ENCODE measurements at regions not wholly inside any gene's neighbourhood (a gene's known extent, or its start where the extent isn't known, plus 50 kb on each side); places are given as distances from the start of the nearest gene placed in this dataset.

DNA sequence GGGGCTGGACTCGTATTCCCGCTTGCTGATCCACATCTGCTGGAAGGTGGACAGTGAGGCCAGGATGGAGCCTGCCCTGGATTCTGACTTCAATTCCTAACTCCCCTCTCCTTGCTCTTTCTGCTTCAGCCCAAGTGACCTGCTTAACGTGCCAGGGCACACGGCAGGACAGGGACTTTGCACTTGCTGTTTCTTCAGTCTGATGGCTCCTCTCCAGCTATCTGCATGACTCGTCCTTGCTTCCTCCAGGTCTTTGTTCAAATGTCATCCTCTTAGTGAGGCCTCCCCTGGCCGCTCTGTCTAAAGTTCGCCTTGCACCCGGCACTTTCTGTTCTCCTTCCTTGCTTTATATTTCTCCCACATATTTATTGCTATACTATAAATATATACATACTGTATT is 357.6 kb downstream of the MTX2 start:
- TF ChIP-seq, protein P1, sequence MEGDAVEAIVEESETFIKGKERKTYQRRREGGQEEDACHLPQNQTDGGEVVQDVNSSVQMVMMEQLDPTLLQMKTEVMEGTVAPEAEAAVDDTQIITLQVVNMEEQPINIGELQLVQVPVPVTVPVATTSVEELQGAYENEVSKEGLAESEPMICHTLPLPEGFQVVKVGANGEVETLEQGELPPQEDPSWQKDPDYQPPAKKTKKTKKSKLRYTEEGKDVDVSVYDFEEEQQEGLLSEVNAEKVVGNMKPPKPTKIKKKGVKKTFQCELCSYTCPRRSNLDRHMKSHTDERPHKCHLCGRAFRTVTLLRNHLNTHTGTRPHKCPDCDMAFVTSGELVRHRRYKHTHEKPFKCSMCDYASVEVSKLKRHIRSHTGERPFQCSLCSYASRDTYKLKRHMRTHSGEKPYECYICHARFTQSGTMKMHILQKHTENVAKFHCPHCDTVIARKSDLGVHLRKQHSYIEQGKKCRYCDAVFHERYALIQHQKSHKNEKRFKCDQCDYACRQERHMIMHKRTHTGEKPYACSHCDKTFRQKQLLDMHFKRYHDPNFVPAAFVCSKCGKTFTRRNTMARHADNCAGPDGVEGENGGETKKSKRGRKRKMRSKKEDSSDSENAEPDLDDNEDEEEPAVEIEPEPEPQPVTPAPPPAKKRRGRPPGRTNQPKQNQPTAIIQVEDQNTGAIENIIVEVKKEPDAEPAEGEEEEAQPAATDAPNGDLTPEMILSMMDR (IDR thresholded peaks at IDR 0.05; ENCODE audit: poor library complexity): no peak
- TF ChIP-seq EZH2 (IDR thresholded peaks at IDR 0.05; ENCODE audit: borderline replicate concordance): no peak
